Stimulated activated CD4-positive, alpha-beta T cell treated with anti-CD3 and anti-CD28 coated beads, Interleukin-2, amount 100 ng/mL, for 48 hours (primary cell): ENCODE measurements at regions not wholly inside any gene's neighbourhood (a gene's known extent, or its start where the extent isn't known, plus 50 kb on each side); places are given as distances from the start of the nearest gene placed in this dataset.
"Not testable (repeated sequence)": the region's sequence is repeated elsewhere in the genome, so short reads cannot be mapped to it uniquely, and the experiment has no call there.

ENCODE experiments used
- DNase-seq, 2 donors: peaks; one replicate each; pipeline ENCODE4 v3.0.0-alpha.2; 2020

DNA sequence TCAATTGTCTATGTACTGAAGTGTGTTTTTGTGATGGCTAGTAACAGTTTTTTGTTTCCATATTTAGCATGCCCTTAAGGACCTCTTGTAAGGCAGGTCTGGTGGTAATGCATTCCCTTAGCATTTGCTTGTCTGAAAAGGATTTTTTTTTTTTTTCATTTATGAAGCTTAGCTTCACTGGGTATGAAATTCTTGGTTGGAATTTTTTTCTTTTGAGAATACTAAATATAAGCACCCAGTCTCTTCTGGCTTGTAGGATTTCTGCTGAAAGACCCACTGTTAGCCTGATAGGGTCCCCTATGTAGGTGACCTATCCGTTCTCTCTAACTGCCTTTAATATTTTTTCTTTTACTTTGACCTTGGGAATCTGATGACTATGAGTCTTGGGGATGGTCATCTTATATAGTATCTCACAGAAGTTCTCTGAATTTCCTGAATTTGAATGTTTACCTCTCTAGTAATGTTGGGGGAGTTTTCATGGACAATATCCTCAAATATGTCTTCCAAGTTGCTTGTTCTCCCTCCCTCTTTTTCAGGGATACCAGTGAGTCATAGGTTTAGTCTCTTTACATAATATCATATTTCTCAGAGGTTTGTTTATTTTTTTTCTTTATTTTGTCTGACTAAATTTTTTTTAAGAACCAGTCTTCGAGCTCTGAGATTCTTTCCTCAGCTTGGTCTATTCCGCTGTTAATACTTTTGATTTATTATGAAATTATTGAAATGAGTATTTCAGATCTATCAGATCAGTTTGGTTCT, 157.1 kb upstream of the PGRMC2 start:
- DNase-seq = no peak

- DNase-seq = no peak
These were observed 153.3 kb upstream of the PGRMC2 start for GRCh38 chr4:128440923-128441322.

DNA sequence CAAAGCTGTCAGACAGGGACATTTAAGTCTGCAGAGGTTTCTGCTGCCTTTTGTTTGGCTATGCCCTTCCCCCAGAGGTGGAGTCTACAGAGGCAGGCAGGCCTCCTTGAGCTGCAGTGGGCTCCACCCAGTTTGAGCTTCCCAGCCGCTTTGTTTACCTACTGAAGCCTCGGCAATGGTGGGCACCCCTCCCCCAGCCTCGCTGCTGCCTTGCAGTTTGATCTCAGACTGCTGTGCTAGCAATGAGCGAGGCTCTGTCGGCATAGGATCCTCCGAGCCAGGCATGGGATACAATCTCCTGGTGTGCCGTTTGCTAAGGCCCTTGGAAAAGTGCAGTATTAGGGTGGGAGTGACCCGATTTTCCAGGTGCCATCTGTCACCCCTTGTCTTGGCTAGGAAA, 149.4 kb upstream of the PGRMC2 start:
- DNase-seq = not testable (repeated sequence)

GRCh38 chr4:128429023-128429613, 141.5 kb upstream of the PGRMC2 start:
- not testable (repeated sequence) for DNase-seq

DNA sequence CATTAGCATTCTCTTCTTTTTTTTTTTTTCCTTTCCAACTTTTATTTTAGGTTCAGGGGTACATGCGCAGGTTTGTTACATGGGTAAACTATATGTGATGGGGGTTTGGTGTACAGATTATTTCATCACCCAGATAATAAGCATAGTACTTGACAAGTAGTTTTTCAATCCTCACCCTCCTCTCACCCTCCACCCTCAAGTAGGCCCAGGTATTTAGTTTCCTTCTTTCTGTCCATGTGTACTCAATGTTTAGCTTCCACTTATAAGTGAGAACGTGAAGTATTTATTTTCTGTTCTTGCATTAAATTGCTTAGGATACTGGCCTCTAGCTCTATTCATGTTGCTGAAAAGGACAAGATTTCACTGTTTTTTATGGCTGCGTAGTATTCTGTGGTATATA, 140.8 kb upstream of the PGRMC2 start:
- no peak for DNase-seq

DNA sequence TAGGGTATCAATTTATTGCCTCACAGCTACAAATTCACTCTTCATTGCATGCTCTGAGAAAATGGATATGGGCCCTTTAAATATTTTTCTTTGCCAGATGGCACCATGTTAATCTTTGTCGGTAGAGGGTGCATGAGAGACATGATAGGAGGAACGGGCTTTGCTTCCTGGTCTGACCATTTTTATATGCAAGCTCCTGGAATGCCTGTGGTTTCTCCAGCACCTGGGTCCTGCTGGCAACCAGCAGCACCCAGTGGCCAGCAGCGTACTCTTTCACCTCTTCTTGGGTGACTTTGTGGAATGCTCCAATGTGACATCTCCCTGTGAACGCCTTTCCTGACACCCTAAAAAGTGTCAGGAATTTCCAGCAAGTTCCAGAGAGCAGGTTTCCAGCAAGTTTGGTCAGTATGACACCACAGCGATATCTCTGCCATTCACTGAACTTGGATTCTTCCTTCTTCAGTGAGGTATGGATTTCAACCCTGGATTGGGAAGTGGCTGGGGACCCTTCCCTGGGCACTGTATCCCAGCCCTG, 140.3 kb upstream of the PGRMC2 start:
- DNase-seq = no peak

- DNase-seq = no peak
These were observed 137.2 kb upstream of the PGRMC2 start for GRCh38 chr4:128424527-128425497.

GRCh38 chr4:128422296-128422695, 134.7 kb upstream of the PGRMC2 start:
- DNase-seq = not testable (repeated sequence)

- DNase-seq = no peak
These were observed 129.3 kb upstream of the PGRMC2 start for GRCh38 chr4:128416921-128417320.

DNA sequence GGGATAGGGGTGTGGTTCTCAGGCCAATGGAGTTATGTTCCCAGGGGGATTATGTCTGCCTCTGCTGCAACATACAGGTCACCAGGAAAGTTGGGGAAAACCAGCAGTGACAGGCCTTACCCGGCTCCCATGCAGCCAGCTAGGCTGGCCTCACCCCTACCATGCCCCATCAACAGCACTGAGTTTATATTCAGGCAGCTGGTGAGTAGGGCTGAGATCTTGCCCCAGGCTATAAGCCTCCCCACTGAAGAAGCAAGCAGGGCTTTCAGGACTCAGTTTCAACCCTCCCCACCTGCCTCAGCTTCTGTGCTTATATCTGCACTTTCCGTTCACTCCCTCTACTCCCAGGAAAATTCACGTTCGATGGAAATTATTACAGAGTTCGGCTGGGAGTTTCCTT, 122.4 kb upstream of the PGRMC2 start:
- DNase-seq = no peak

GRCh38 chr4:128403586-128403985, 116.0 kb upstream of the PGRMC2 start:
- DNase-seq = no peak

GRCh38 chr4:128394778-128395177, 107.2 kb upstream of the PGRMC2 start:
- no peak for DNase-seq

DNA sequence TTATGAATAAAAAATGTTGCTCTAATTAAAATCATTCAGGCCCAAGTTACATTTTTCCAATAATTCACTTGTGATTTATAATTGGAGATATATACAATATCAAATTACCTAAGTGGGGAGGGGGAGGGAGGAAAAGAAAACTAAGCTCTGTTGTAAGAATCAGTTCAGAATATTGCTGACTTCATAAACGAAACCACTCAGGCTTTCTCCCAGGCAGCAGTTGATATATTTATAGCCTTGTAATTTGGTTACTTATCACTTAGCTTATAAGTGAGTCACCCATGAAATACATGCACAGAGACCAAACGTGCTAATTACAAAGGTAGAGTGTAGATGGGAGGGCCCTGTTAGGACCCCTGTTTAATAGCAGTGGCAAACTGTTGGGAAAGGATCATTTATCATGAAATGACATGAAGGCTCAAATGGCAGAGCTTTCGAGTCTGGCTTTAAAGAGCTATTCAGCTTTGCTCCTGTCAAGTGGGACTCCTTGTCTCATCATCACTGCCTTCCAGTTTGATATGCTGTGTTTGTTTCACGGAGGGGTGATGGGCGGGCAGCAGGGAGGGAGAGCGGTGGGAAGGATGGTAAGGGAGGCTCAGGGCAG, 105.6 kb upstream of the PGRMC2 start:
- no peak for DNase-seq

GRCh38 chr4:128390475-128390996, 102.9 kb upstream of the PGRMC2 start:
- no peak for DNase-seq

DNA sequence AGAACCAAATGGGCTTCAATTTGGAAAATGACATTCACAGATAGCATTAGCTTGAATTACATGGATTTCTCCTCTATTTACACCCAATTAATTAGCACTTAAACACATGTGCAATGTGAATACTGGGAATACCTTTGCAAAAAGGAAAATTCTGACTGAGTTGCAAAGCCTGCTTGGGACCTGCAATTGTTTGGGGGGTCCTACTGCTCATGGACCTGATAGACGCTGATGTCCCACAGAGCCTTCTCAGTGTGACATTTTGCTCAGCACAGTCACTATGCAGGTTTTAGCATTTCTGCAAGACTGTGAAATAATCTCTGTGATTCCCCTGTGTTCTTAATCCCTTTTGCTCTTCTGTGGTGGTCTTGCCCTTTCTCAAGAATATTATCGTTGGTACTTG, 101.2 kb upstream of the PGRMC2 start:
- no peak for DNase-seq

DNA sequence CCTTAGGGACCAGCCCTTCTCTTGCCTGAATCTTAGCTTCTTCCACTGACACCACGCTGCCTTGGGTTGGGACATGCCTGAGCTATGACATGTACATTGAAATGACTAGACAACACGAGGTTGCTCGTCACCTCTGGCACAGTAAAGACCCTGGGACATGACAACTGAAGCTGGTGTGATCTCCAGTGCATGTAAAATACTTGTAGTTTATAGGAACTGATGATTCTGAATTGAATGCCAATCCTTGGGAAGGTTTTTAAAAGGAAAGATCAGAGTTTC, 100.7 kb upstream of the PGRMC2 start:
- DNase-seq = no peak

DNA sequence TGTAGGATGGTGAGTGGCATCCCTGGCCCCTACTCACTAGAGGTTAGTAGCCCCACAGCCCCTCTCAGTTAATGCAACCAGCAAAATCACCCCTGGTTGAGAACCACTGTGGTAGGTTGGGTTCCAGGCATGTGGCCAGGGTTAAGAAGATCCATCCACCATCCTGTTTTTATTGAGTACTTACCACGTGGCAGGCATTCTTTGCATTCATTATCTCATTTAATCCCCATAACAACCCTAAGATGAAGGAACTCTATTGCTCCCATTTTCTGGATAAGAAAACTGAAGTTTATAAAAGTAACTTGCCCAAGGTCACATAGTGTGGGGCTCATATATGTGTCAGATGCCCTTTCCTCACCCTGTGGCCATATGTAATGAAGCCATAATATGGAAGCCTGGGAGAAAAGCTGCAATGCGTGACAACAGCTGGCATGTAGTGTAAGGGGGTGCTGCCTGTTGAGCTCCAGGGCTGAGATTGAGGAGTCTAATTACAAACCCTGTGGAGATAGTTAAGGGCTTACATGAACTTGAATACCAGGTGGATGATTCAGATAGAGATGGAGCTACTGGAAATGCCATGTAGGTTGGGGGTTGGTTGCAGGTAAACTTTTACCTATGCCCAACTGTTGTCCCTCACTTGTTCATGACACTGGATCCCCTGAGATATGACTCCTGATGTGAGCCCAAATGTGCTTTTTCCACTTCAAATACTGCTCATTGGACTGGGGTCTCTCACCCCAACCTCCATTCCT, 100.2 kb upstream of the PGRMC2 start:
- no peak for DNase-seq

GRCh38 chr4:128386761-128387599, 99.4 kb upstream of the PGRMC2 start:
- no peak for DNase-seq

DNA sequence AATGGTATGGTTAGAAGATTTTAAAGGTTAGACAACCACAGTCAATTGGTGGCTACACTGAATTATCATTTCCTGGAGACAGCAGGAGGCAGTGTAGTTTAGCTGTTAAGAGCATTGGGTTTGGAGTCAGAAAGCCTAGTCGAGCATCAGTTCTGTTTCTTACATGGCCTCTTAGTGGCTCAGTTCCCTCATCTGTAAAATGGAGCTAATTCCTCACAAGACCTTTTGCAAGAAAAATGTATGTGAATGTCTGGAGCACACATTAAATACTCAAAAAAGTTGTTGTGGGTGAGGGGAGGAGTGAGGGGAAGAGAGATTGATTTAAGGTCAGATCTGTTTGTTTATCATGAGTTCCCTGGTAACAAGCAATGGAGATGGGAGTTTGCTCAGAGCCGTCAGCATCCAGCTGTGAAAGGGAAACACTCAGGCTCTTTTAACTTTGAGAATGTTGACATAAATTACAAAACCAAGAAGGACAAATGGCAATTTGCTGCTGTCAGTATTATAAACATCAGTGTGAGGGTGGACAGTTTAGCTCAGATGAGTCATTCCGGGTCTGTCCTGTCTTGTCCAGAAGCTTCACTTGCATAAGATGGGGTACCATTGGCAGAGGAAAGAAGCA, 98.2 kb upstream of the PGRMC2 start:
- DNase-seq = no peak

DNA sequence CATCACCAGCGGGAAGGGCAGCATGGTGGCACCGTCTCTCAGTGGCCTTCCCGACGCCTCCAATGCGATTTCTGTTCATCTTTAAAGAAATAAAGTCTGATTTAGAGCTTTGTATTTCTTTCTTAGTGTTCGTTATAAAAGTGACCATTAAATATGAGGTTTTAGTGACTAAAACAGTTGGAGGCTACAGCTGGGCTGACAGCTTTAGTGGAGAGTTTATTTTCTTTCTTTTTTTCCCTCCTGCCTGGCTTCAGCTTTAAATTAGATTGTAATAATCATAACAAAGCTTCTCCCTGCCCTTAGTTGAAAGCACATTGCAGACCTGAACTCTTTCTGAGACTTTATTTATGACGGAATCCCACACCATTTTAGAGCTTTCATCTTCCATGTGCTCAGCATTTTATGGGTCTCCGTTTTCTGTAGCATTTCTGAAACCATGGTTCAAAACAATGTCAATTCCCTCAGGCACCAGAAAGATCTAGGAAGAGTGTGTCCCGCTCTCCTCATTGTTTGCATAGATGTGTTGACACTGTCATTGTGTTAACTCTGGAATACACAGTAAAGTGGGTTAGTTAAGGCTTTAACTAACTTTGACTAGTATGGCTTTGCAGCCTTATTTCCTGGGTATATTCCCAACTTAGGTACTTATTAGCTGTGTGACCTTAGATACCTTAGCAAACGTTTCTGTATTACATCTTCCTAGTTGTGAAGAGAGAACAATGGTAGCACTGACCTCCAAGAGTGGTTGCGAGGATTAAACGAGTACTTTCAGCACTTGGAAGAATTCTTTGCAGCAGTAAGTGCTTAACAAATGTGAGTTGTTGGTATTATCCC, 97.4 kb upstream of the PGRMC2 start:
- no peak for DNase-seq
